ENCODE measurements at regions not wholly inside any gene's neighbourhood (a gene's known extent, or its start where the extent isn't known, plus 50 kb on each side); places are given as distances from the start of the nearest gene placed in this dataset.

GRCh38 chr17:31696703-31697325 is 162.2 kb downstream of the COPRS start:
- no peak overlapping the region for H3K4ac ChIP-seq (ENCODE audit: low read depth, low read length)

GRCh38 chr17:31696184-31696602 is 162.9 kb downstream of the COPRS start:
- H2BK120ac ChIP-seq (ENCODE audit: low read depth, low read length), result no peak overlapping the region
- no CpG with 5 or more reads among the region's 12 CpGs for WGBS (ENCODE audit: extremely low coverage, insufficient coverage, low lambda C conversion rate)
- H3K23ac ChIP-seq (ENCODE audit: low read length), result no peak overlapping the region
- H3K79me1 ChIP-seq (ENCODE audit: low read length), result no peaks in the 10 kb centered on the region
- no peak overlapping the region for H2AK5ac ChIP-seq (ENCODE audit: low read length)
- peak; percentile 88 for DNase-seq
- H3K4me3 ChIP-seq (ENCODE audit: low read length), result no peak overlapping the region
- H3K36me3 ChIP-seq (ENCODE audit: control insufficient read depth, insufficient read depth, low read length), result no peaks in the 10 kb centered on the region
- H3K79me2 ChIP-seq (ENCODE audit: control insufficient read depth, insufficient read depth, low read length), result no peaks in the 10 kb centered on the region
- H3K4me1 ChIP-seq (ENCODE audit: control insufficient read depth, low read depth, low read length), result no peaks in the 10 kb centered on the region
- no peak overlapping the region for H2BK5ac ChIP-seq (ENCODE audit: low read length)
- H3K27ac ChIP-seq (ENCODE audit: low read depth, low read length), result no peak overlapping the region
- no peak overlapping the region for H3K4ac ChIP-seq (ENCODE audit: low read depth, low read length)
- no peak overlapping the region for H3K18ac ChIP-seq (ENCODE audit: low read length)
- H3K56ac ChIP-seq (ENCODE audit: low read length), result no peak overlapping the region
- H4K8ac ChIP-seq (ENCODE audit: low read depth, low read length), result no peak overlapping the region
- H2BK15ac ChIP-seq (replicated peaks; ENCODE audit: low read depth), result no peak overlapping the region
- H3K9ac ChIP-seq (ENCODE audit: low read length), result no peak overlapping the region
- no peak overlapping the region for H3K4me2 ChIP-seq (ENCODE audit: low read length)
- H4K5ac ChIP-seq (ENCODE audit: low read length), result no peak overlapping the region
- H3K27me3 ChIP-seq (ENCODE audit: insufficient read depth, low read length, poor library complexity), result no peaks in the 10 kb centered on the region

More at GRCh38 chr17:31696703-31697325, 162.2 kb downstream of the COPRS start:
- Histone ChIP-seq H3K27ac (ENCODE audit: low read depth, low read length) (no peak overlapping the region), H3K4me2 (ENCODE audit: low read length) (no peak overlapping the region), H4K5ac (ENCODE audit: low read length) (no peak overlapping the region), H3K18ac (ENCODE audit: low read length) (no peak overlapping the region), H2BK120ac (ENCODE audit: low read depth, low read length) (no peak overlapping the region), H3K36me3 (ENCODE audit: control insufficient read depth, insufficient read depth, low read length) (no peaks in the 10 kb centered on the region), H3K9ac (ENCODE audit: low read length) (no peak overlapping the region), H3K79me1 (ENCODE audit: low read length) (no peaks in the 10 kb centered on the region), H2BK5ac (ENCODE audit: low read length) (no peak overlapping the region), H4K8ac (ENCODE audit: low read depth, low read length) (no peak overlapping the region), H3K56ac (ENCODE audit: low read length) (no peak overlapping the region), H2AK5ac (ENCODE audit: low read length) (no peak overlapping the region), H3K4me3 (ENCODE audit: low read length) (no peak overlapping the region), H2BK15ac (replicated peaks; ENCODE audit: low read depth) (no peak overlapping the region), H3K79me2 (ENCODE audit: control insufficient read depth, insufficient read depth, low read length) (no peaks in the 10 kb centered on the region), H3K23ac (ENCODE audit: low read length) (no peak overlapping the region), H3K4me1 (ENCODE audit: control insufficient read depth, low read depth, low read length) (no peaks in the 10 kb centered on the region), H3K27me3 (ENCODE audit: insufficient read depth, low read length, poor library complexity) (no peaks in the 10 kb centered on the region)
- no peak for DNase-seq
- no CpG with 5 or more reads among the region's 9 CpGs for WGBS (ENCODE audit: extremely low coverage, insufficient coverage, low lambda C conversion rate)

- H3K23ac ChIP-seq (ENCODE audit: low read length), result no peak overlapping the region
- no peaks in the 10 kb centered on the region for H3K79me2 ChIP-seq (ENCODE audit: control insufficient read depth, insufficient read depth, low read length)
- no peak overlapping the region for H2BK15ac ChIP-seq (replicated peaks; ENCODE audit: low read depth)
These were observed 163.5 kb downstream of the COPRS start for GRCh38 chr17:31695456-31696090.

GRCh38 chr17:31693433-31694220 is 165.4 kb downstream of the COPRS start:
- Histone ChIP-seq H3K79me1 (ENCODE audit: low read length) (no peaks in the 10 kb centered on the region), H2BK5ac (ENCODE audit: low read length) (no peak overlapping the region), H2AK5ac (ENCODE audit: low read length) (no peak overlapping the region), H3K23ac (ENCODE audit: low read length) (no peak overlapping the region), H4K8ac (ENCODE audit: low read depth, low read length) (no peak overlapping the region), H3K56ac (ENCODE audit: low read length) (no peak overlapping the region), H2BK120ac (ENCODE audit: low read depth, low read length) (no peak overlapping the region), H3K4me2 (ENCODE audit: low read length) (no peak overlapping the region), H3K4me1 (ENCODE audit: control insufficient read depth, low read depth, low read length) (no peaks in the 10 kb centered on the region), H3K27me3 (ENCODE audit: insufficient read depth, low read length, poor library complexity) (no peaks in the 10 kb centered on the region), H3K18ac (ENCODE audit: low read length) (no peak overlapping the region), H2BK15ac (replicated peaks; ENCODE audit: low read depth) (no peak overlapping the region), H3K36me3 (ENCODE audit: control insufficient read depth, insufficient read depth, low read length) (no peaks in the 10 kb centered on the region), H3K27ac (ENCODE audit: low read depth, low read length) (no peak overlapping the region), H3K4ac (ENCODE audit: low read depth, low read length) (no peak overlapping the region), H3K79me2 (ENCODE audit: control insufficient read depth, insufficient read depth, low read length) (no peaks in the 10 kb centered on the region), H4K5ac (ENCODE audit: low read length) (no peak overlapping the region), H3K9ac (ENCODE audit: low read length) (no peak overlapping the region), H3K4me3 (ENCODE audit: low read length) (no peak overlapping the region)
- DNase-seq, result no peak
- WGBS (ENCODE audit: extremely low coverage, insufficient coverage, low lambda C conversion rate), result no CpG with 5 or more reads among the region's 5 CpGs

More at GRCh38 chr17:31695456-31696090, 163.5 kb downstream of the COPRS start:
- Histone ChIP-seq H2AK5ac (ENCODE audit: low read length) (no peak overlapping the region), H3K79me1 (ENCODE audit: low read length) (no peaks in the 10 kb centered on the region), H3K4me2 (ENCODE audit: low read length) (no peak overlapping the region), H3K4ac (ENCODE audit: low read depth, low read length) (no peak overlapping the region), H4K8ac (ENCODE audit: low read depth, low read length) (no peak overlapping the region), H3K18ac (ENCODE audit: low read length) (no peak overlapping the region), H3K4me3 (ENCODE audit: low read length) (no peak overlapping the region), H3K56ac (ENCODE audit: low read length) (no peak overlapping the region), H3K27me3 (ENCODE audit: insufficient read depth, low read length, poor library complexity) (no peaks in the 10 kb centered on the region), H3K9ac (ENCODE audit: low read length) (no peak overlapping the region), H2BK120ac (ENCODE audit: low read depth, low read length) (no peak overlapping the region), H4K5ac (ENCODE audit: low read length) (no peak overlapping the region), H3K4me1 (ENCODE audit: control insufficient read depth, low read depth, low read length) (no peaks in the 10 kb centered on the region), H2BK5ac (ENCODE audit: low read length) (no peak overlapping the region), H3K36me3 (ENCODE audit: control insufficient read depth, insufficient read depth, low read length) (no peaks in the 10 kb centered on the region), H3K27ac (ENCODE audit: low read depth, low read length) (no peak overlapping the region)
- no CpG with 5 or more reads among the region's 8 CpGs for WGBS (ENCODE audit: extremely low coverage, insufficient coverage, low lambda C conversion rate)
- DNase-seq, result no peak

GRCh38 chr17:31692632-31693031 is 166.4 kb downstream of the COPRS start:
- H3K4ac ChIP-seq (ENCODE audit: low read depth, low read length), result no peak overlapping the region
- H3K18ac ChIP-seq (ENCODE audit: low read length), result no peak overlapping the region
- H4K8ac ChIP-seq (ENCODE audit: low read depth, low read length), result no peak overlapping the region
- WGBS (ENCODE audit: extremely low coverage, insufficient coverage, low lambda C conversion rate), result no CpG with 5 or more reads among the region's 7 CpGs
- DNase-seq, result no peak
- H3K27me3 ChIP-seq (ENCODE audit: insufficient read depth, low read length, poor library complexity), result no peaks in the 10 kb centered on the region
- H3K4me2 ChIP-seq (ENCODE audit: low read length), result no peak overlapping the region
- H3K56ac ChIP-seq (ENCODE audit: low read length), result no peak overlapping the region
- H3K79me1 ChIP-seq (ENCODE audit: low read length), result no peaks in the 10 kb centered on the region
- no peaks in the 10 kb centered on the region for H3K36me3 ChIP-seq (ENCODE audit: control insufficient read depth, insufficient read depth, low read length)
- H2BK15ac ChIP-seq (replicated peaks; ENCODE audit: low read depth), result no peak overlapping the region
- no peak overlapping the region for H2BK120ac ChIP-seq (ENCODE audit: low read depth, low read length)
- H3K4me1 ChIP-seq (ENCODE audit: control insufficient read depth, low read depth, low read length), result no peaks in the 10 kb centered on the region
- no peak overlapping the region for H3K23ac ChIP-seq (ENCODE audit: low read length)
- H4K5ac ChIP-seq (ENCODE audit: low read length), result no peak overlapping the region
- no peak overlapping the region for H2AK5ac ChIP-seq (ENCODE audit: low read length)
- no peaks in the 10 kb centered on the region for H3K79me2 ChIP-seq (ENCODE audit: control insufficient read depth, insufficient read depth, low read length)
- H3K27ac ChIP-seq (ENCODE audit: low read depth, low read length), result no peak overlapping the region
- H3K9ac ChIP-seq (ENCODE audit: low read length), result no peak overlapping the region
- no peak overlapping the region for H2BK5ac ChIP-seq (ENCODE audit: low read length)
- no peak overlapping the region for H3K4me3 ChIP-seq (ENCODE audit: low read length)

Data from mesendoderm (in vitro differentiated cells).